ENCODE measurements at regions not wholly inside any gene's neighbourhood (a gene's known extent, or its start where the extent isn't known, plus 50 kb on each side); places are given as distances from the start of the nearest gene placed in this dataset.
"Not testable (repeated sequence)": the region's sequence is repeated elsewhere in the genome, so short reads cannot be mapped to it uniquely, and the experiment has no call there.

DNA sequence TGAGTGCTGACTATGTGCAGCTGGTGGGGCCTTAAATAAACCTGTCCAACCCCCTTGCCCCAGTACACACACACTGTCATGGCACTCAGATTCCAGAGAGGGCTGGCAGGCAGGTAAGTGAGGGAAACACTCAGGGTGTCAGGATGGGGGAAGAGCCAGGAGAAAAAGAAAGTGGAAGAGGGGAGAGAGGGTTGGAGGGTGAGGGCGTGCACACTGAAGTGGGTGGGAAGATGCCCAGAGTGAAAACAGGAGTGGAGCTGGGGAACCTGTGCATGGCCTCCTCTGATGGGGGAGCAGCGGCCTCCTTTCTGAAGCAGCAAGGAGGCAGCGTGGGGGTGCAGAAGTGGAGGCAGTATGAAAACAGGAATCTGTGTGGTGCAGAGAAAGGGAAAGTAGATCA, 160.6 kb upstream of the JUN start:
- Histone ChIP-seq H3K4me1 (ENCODE audit: control insufficient read depth in 5 of 5, insufficient read depth in 5 of 5, low read length in 5 of 5) (peaks cover 0 to 35% (median 0%) of the 10 kb centered on the region in 5 donors), H3K36me3 (ENCODE audit: control insufficient read depth in 5 of 5, insufficient read depth in 5 of 5, low read length in 5 of 5) (no peaks in the 10 kb centered on the region), H3K27ac (ENCODE audit: low read depth, low read length) (no peak overlapping the region), H3K27me3 (ENCODE audit: control insufficient read depth in 5 of 5, insufficient read depth in 4 of 5, low read length in 5 of 5) (no peaks in the 10 kb centered on the region), H3K9me3 (ENCODE audit: control insufficient read depth in 5 of 5, low read length in 5 of 5) (no peaks in the 10 kb centered on the region), H3K9ac (ENCODE audit: low read length in 5 of 5) (no peak overlapping the region), H3K4me3 (ENCODE audit: low read depth in 1 of 5, low read length in 5 of 5) (no peak overlapping the region)

- H3K9me3 ChIP-seq (ENCODE audit: control insufficient read depth in 5 of 5, low read length in 5 of 5), result no peaks in the 10 kb centered on the region
- no peaks in the 10 kb centered on the region for H3K27me3 ChIP-seq (ENCODE audit: control insufficient read depth in 5 of 5, insufficient read depth in 4 of 5, low read length in 5 of 5)
- H3K27ac ChIP-seq (ENCODE audit: low read depth, low read length), result no peak overlapping the region
- H3K4me1 ChIP-seq (ENCODE audit: control insufficient read depth in 5 of 5, insufficient read depth in 5 of 5, low read length in 5 of 5), result peaks cover 0 to 25% (median 0%) of the 10 kb centered on the region in 5 donors
- H3K4me3 ChIP-seq (ENCODE audit: low read depth in 1 of 5, low read length in 5 of 5), result no peak overlapping the region
- H3K36me3 ChIP-seq (ENCODE audit: control insufficient read depth in 5 of 5, insufficient read depth in 5 of 5, low read length in 5 of 5), result no peaks in the 10 kb centered on the region
- H3K9ac ChIP-seq (ENCODE audit: low read length in 5 of 5), result no peak overlapping the region
These were observed 162.5 kb upstream of the JUN start for GRCh38 chr1:58946390-58946789.

DNA sequence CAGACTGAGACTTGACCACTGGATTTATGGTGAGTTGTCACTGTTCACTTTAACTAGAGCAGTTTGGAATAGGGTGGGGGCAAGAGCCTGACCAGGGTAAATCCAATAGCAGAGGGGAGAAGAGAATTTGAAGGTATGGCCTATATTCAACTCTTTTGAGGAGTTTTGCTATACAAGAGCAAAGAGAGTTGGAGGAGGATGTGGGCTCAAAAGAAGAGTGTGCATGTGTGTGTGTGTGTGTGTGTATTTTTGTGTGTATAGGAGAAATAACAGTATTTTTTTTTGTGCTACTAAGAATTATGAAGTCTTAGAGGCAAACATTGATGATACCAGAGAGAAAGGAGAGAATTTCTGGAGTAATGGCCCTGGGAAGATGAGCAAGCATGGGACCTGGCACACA, 164.8 kb upstream of the JUN start:
- Histone ChIP-seq H3K9ac (ENCODE audit: low read length in 5 of 5) (no peak overlapping the region), H3K27me3 (ENCODE audit: control insufficient read depth in 5 of 5, insufficient read depth in 4 of 5, low read length in 5 of 5) (no peaks in the 10 kb centered on the region), H3K27ac (ENCODE audit: low read depth, low read length) (no peak overlapping the region), H3K4me1 (ENCODE audit: control insufficient read depth in 5 of 5, insufficient read depth in 5 of 5, low read length in 5 of 5) (peaks cover 0 to 2% (median 0%) of the 10 kb centered on the region in 5 donors), H3K36me3 (ENCODE audit: control insufficient read depth in 5 of 5, insufficient read depth in 5 of 5, low read length in 5 of 5) (no peaks in the 10 kb centered on the region), H3K9me3 (ENCODE audit: control insufficient read depth in 5 of 5, low read length in 5 of 5) (no peaks in the 10 kb centered on the region), H3K4me3 (ENCODE audit: low read depth in 1 of 5, low read length in 5 of 5) (no peak overlapping the region)

- no peaks in the 10 kb centered on the region for H3K27me3 ChIP-seq (ENCODE audit: control insufficient read depth in 5 of 5, insufficient read depth in 4 of 5, low read length in 5 of 5)
- H3K4me1 ChIP-seq (ENCODE audit: control insufficient read depth in 5 of 5, insufficient read depth in 5 of 5, low read length in 5 of 5), result no peaks in the 10 kb centered on the region
- H3K9me3 ChIP-seq (ENCODE audit: control insufficient read depth in 5 of 5, low read length in 5 of 5), result no peaks in the 10 kb centered on the region
- H3K4me3 ChIP-seq (ENCODE audit: low read depth in 1 of 5, low read length in 5 of 5), result no peak overlapping the region
- H3K36me3 ChIP-seq (ENCODE audit: control insufficient read depth in 5 of 5, insufficient read depth in 5 of 5, low read length in 5 of 5), result no peaks in the 10 kb centered on the region
- no peak overlapping the region for H3K27ac ChIP-seq (ENCODE audit: low read depth, low read length)
- H3K9ac ChIP-seq (ENCODE audit: low read length in 5 of 5), result no peak overlapping the region
These were observed 165.8 kb upstream of the JUN start for GRCh38 chr1:58949551-58950220.

DNA sequence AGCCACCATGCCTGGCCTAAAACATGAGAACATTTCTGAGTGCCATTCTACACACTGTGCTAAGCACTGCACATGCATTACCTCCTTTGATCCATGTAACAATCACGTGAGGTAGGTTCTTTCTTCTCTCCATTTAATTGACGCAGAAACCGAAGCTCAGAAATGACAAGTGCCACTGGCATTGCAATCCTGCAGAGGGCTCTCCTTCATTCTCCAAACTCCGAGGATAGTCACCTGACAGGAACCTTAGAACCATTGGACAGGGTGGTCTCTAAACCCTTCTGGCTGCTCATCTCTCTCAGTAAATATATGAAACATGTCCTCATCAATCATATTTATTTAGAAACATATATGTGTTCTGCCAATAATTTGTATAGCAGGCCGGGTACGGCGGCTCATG, 167.1 kb upstream of the JUN start:
- H3K9ac ChIP-seq (ENCODE audit: low read length in 5 of 5), result no peak overlapping the region
- H3K27me3 ChIP-seq (ENCODE audit: control insufficient read depth in 5 of 5, insufficient read depth in 4 of 5, low read length in 5 of 5), result no peaks in the 10 kb centered on the region
- H3K9me3 ChIP-seq (ENCODE audit: control insufficient read depth in 5 of 5, low read length in 5 of 5), result no peaks in the 10 kb centered on the region
- no peak overlapping the region for H3K4me3 ChIP-seq (ENCODE audit: low read depth in 1 of 5, low read length in 5 of 5)
- no peak overlapping the region for H3K27ac ChIP-seq (ENCODE audit: low read depth, low read length)
- H3K36me3 ChIP-seq (ENCODE audit: control insufficient read depth in 5 of 5, insufficient read depth in 5 of 5, low read length in 5 of 5), result no peaks in the 10 kb centered on the region
- H3K4me1 ChIP-seq (ENCODE audit: control insufficient read depth in 5 of 5, insufficient read depth in 5 of 5, low read length in 5 of 5), result no peaks in the 10 kb centered on the region

- not testable (repeated sequence) for H3K4me1 ChIP-seq (ENCODE audit: control insufficient read depth in 5 of 5, insufficient read depth in 5 of 5, low read length in 5 of 5); H3K9me3 ChIP-seq (ENCODE audit: control insufficient read depth in 5 of 5, low read length in 5 of 5); H3K4me3 ChIP-seq (ENCODE audit: low read depth in 1 of 5, low read length in 5 of 5); H3K36me3 ChIP-seq (ENCODE audit: control insufficient read depth in 5 of 5, insufficient read depth in 5 of 5, low read length in 5 of 5); H3K27ac ChIP-seq (ENCODE audit: low read depth, low read length); H3K27me3 ChIP-seq (ENCODE audit: control insufficient read depth in 5 of 5, insufficient read depth in 4 of 5, low read length in 5 of 5); H3K9ac ChIP-seq (ENCODE audit: low read length in 5 of 5)
These were observed 170.1 kb upstream of the JUN start for GRCh38 chr1:58953951-58954350.

- peaks cover 2 to 11% (median 8%) of the 10 kb centered on the region in 5 donors for H3K4me1 ChIP-seq (ENCODE audit: control insufficient read depth in 5 of 5, insufficient read depth in 5 of 5, low read length in 5 of 5)
- H3K27ac ChIP-seq (ENCODE audit: low read depth, low read length); H3K9me3 ChIP-seq (ENCODE audit: control insufficient read depth in 5 of 5, low read length in 5 of 5); H3K36me3 ChIP-seq (ENCODE audit: control insufficient read depth in 5 of 5, insufficient read depth in 5 of 5, low read length in 5 of 5); H3K4me3 ChIP-seq (ENCODE audit: low read depth in 1 of 5, low read length in 5 of 5); H3K27me3 ChIP-seq (ENCODE audit: control insufficient read depth in 5 of 5, insufficient read depth in 4 of 5, low read length in 5 of 5); H3K9ac ChIP-seq (ENCODE audit: low read length in 5 of 5): not testable (repeated sequence)
These were observed 179.4 kb upstream of the JUN start for GRCh38 chr1:58963287-58963686.

DNA sequence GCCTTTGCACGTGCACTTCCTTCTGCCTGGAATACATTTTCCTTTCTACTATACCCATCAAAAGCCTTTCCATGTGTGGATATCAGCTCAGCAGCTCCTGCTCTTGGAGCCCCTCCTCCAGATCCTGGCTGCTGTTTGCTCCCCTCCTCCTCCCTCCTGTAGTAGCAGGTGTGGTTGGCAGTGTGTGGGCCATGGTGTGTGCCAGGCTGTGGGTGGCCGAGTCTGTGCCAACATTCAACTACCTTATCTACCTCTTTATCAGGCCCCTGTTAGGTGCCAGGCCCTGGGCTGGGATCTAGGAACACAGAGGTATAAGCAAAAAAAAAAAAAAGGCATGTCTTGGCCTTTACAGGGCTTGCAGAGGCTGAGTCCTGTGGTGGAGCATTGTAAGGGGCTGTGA, 180.6 kb upstream of the JUN start:
- Histone ChIP-seq H3K9me3 (ENCODE audit: control insufficient read depth in 5 of 5, low read length in 5 of 5) (no peaks in the 10 kb centered on the region), H3K4me3 (ENCODE audit: low read depth in 1 of 5, low read length in 5 of 5) (no peak overlapping the region), H3K27ac (ENCODE audit: low read depth, low read length) (no peak overlapping the region), H3K27me3 (ENCODE audit: control insufficient read depth in 5 of 5, insufficient read depth in 4 of 5, low read length in 5 of 5) (no peaks in the 10 kb centered on the region), H3K36me3 (ENCODE audit: control insufficient read depth in 5 of 5, insufficient read depth in 5 of 5, low read length in 5 of 5) (no peaks in the 10 kb centered on the region), H3K4me1 (ENCODE audit: control insufficient read depth in 5 of 5, insufficient read depth in 5 of 5, low read length in 5 of 5) (peaks cover 4 to 16% (median 15%) of the 10 kb centered on the region in 5 donors), H3K9ac (ENCODE audit: low read length in 5 of 5) (no peak overlapping the region)

DNA sequence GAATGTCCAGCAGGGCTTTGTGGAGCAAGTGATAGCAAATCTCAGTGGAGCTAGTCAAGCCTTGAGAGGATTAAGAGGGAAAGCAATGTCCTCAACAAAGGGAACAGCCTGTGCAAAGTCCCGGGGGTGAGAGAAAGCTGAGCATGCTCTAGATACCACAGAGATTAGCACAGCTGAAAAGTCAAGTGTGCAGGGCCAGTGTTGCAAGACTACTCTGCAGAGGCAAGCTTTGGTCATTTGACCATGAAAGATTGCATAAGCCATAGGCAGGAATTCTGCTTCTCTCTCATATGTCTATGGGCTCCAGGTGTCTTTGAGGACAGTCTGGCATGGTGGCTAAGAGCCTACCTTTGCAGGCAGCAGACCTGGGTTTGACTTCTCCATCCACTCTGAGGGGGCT, 181.0 kb upstream of the JUN start:
- Histone ChIP-seq H3K27ac (ENCODE audit: low read depth, low read length) (no peak overlapping the region), H3K4me3 (ENCODE audit: low read depth in 1 of 5, low read length in 5 of 5) (no peak overlapping the region), H3K36me3 (ENCODE audit: control insufficient read depth in 5 of 5, insufficient read depth in 5 of 5, low read length in 5 of 5) (no peaks in the 10 kb centered on the region), H3K27me3 (ENCODE audit: control insufficient read depth in 5 of 5, insufficient read depth in 4 of 5, low read length in 5 of 5) (no peaks in the 10 kb centered on the region), H3K9ac (ENCODE audit: low read length in 5 of 5) (no peak overlapping the region), H3K9me3 (ENCODE audit: control insufficient read depth in 5 of 5, low read length in 5 of 5) (no peaks in the 10 kb centered on the region), H3K4me1 (ENCODE audit: control insufficient read depth in 5 of 5, insufficient read depth in 5 of 5, low read length in 5 of 5) (peaks cover 4 to 16% (median 15%) of the 10 kb centered on the region in 5 donors)

DNA sequence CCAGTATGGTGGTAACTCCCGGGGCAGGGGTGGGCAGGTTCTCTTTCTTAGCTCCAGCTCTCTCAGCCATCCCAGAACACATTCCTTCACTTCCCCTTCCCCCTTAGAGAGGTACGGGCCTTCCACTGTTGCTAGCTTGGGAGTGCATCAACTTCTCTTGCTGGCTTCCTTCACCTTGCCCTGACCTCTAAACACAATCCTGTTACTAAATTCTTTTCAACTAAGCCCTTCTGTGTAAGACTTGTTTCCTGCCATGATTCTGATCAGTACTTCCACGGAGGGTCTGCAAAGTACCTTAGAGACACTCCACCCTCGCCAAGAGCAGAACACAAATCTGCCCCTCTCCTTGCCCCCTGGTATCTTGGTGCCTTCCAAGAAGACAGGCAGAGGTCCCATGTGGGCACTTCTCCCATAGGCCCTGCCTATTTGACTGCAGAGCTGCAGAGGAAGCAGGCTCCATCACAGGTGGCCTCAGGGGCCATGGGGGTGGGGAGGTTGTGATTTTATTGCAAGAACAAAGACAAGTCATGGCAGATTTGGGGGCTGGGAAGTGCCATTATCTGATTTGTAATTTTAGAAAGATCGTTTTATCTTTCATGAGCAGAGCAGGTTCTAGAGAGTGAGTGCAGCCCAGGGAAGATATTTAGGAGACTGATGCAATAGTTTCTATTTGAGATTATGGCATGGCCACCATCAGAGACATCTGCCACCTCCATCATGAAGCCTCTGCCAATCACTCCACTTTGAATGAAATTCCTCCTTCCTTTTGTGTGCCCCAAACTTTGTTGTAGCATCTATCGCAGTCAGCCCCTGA, 182.5 kb upstream of the JUN start:
- Histone ChIP-seq H3K4me3 (ENCODE audit: low read depth in 1 of 5, low read length in 5 of 5) (no peak overlapping the region), H3K4me1 (ENCODE audit: control insufficient read depth in 5 of 5, insufficient read depth in 5 of 5, low read length in 5 of 5) (peaks cover 4 to 16% (median 15%) of the 10 kb centered on the region in 5 donors), H3K9me3 (ENCODE audit: control insufficient read depth in 5 of 5, low read length in 5 of 5) (no peaks in the 10 kb centered on the region), H3K36me3 (ENCODE audit: control insufficient read depth in 5 of 5, insufficient read depth in 5 of 5, low read length in 5 of 5) (no peaks in the 10 kb centered on the region), H3K9ac (ENCODE audit: low read length in 5 of 5) (no peak overlapping the region), H3K27ac (ENCODE audit: low read depth, low read length) (no peak overlapping the region), H3K27me3 (ENCODE audit: control insufficient read depth in 5 of 5, insufficient read depth in 4 of 5, low read length in 5 of 5) (no peaks in the 10 kb centered on the region)

Measured in subcutaneous abdominal adipose tissue (tissue), 5 donors.